Smooth muscle cell (in vitro differentiated cells): ENCODE measurements at regions not wholly inside any gene's neighbourhood (a gene's known extent, or its start where the extent isn't known, plus 50 kb on each side); places are given as distances from the start of the nearest gene placed in this dataset. TPM values are rescaled to one million over a fixed set of nuclear protein-coding genes. Genes with fewer than 3 reads are reported as not detected.

Experiments
- DNase-seq: peaks from one replicate; lab custom pipeline; 2025; ENCODE audit not compliant: unreplicated experiment; lab: John Stamatoyannopoulos, UW
- H2AFZ ChIP-seq: fragments of 200-600 bp; sonication (generic); 2 replicates; pipeline ENCODE4 v1.6.0; 2016; ENCODE audit warnings: antibody characterized with exemption, low read depth, mild to moderate bottlenecking
- H3F3A ChIP-seq: fragments of 200-600 bp; sonication (generic); 2 replicates; pipeline ENCODE4 v1.6.0; 2017; ENCODE audit warnings: antibody characterized with exemption, low read depth
- H3K27ac ChIP-seq: fragments of 200-600 bp; sonication (generic); 2 replicates; pipeline ENCODE4 v1.5.1; 2016; ENCODE audit warnings: low read depth, mild to moderate bottlenecking
- H3K27me3 ChIP-seq: fragments of 200-600 bp; sonication (generic); 2 replicates; pipeline ENCODE4 v1.6.1; 2016; ENCODE audit warnings: low read depth, mild to moderate bottlenecking
- H3K36me3 ChIP-seq: fragments of 200-600 bp; sonication (generic); 2 replicates; pipeline ENCODE4 v1.5.1; 2016; ENCODE audit warnings: low read depth
- H3K4me1 ChIP-seq: fragments of 200-600 bp; sonication (generic); 2 replicates; pipeline ENCODE4 v1.5.1; 2016; ENCODE audit warnings: low read depth
- H3K4me2 ChIP-seq: fragments of 200-600 bp; sonication (generic); 2 replicates; pipeline ENCODE4 v1.6.0; 2016; ENCODE audit warnings: mild to moderate bottlenecking
- H3K4me3 ChIP-seq: fragments of 200-600 bp; sonication (generic); 2 replicates; pipeline ENCODE4 v1.5.1; 2016; ENCODE audit warnings: mild to moderate bottlenecking
- H3K79me2 ChIP-seq: fragments of 200-600 bp; sonication (generic); 2 replicates; pipeline ENCODE4 v1.6.0; 2016; ENCODE audit warnings: low read depth, mild to moderate bottlenecking
- H3K9ac ChIP-seq: fragments of 200-600 bp; sonication (generic); 2 replicates; pipeline ENCODE4 v1.6.0; 2016; ENCODE audit warnings: low read depth
- H3K9me3 ChIP-seq: fragments of 200-600 bp; sonication (generic); replicated peaks from 2 replicates; pipeline ENCODE4 v1.5.1; 2016; ENCODE audit warnings: low read depth
- H4K20me1 ChIP-seq: fragments of 200-600 bp; sonication (generic); 2 replicates; pipeline ENCODE4 v1.6.0; 2016; ENCODE audit warnings: low read depth
- WGBS: methylation state at CpG from one replicate; pipeline ENCODE4 v1.1.7; 2016; ENCODE audit warnings: low lambda C conversion rate; 5-methylcytosine and 5-hydroxymethylcytosine counted together
- small RNA-seq: library from RNA; depleted of rRNA; stranded (forward); fragments of <200 nt; gene quantifications from one replicate; pipeline ENCODE3, GENCODE V24; 2014
- TF ChIP-seq, protein P1 (sequence below): fragments of 200-600 bp; sonication (generic); IDR thresholded peaks from 2 replicates; pipeline ENCODE4 v1.5.1; 2017; ENCODE audit warnings: borderline replicate concordance, mild to moderate bottlenecking, antibody characterized with exemption; ENCODE audit not compliant: insufficient read depth, poor library complexity, severe bottlenecking

DNA sequence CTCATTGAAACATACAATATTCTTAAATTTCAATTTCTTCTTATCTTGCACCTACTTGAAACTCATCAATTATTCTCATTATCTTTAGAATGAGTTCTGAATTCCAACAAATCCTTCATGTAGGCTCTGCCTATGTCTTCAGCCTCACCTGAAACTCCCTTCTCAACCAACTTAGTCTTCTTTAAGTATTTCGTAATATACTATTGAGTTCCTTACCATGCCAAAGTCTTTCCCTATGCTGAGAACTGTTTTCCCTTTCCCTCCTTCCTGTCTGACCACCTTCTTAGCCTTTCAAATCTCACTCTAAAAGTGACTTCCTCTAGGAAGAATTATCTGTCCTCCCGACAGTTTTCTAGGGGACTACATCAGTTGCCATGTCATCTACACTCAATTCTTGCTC lies 50.9 kb upstream of the ZFAND5 start:
- no peak for DNase-seq
- WGBS: 96% methylated on average over 2 of the region's 2 CpGs
- no peaks in the 10 kb centered on the region for H3K9me3 ChIP-seq
- no peaks in the 10 kb centered on the region for H3F3A ChIP-seq
- H3K9ac ChIP-seq: no peak overlapping the region
- no peaks in the 10 kb centered on the region for H4K20me1 ChIP-seq
- H2AFZ ChIP-seq: no peak overlapping the region
- H3K4me2 ChIP-seq: no peak overlapping the region
- no peaks in the 10 kb centered on the region for H3K79me2 ChIP-seq
- no peaks in the 10 kb centered on the region for H3K27me3 ChIP-seq
- H3K4me1 ChIP-seq: no peaks in the 10 kb centered on the region
- H3K36me3 ChIP-seq: no peaks in the 10 kb centered on the region
- TF ChIP-seq, protein P1, sequence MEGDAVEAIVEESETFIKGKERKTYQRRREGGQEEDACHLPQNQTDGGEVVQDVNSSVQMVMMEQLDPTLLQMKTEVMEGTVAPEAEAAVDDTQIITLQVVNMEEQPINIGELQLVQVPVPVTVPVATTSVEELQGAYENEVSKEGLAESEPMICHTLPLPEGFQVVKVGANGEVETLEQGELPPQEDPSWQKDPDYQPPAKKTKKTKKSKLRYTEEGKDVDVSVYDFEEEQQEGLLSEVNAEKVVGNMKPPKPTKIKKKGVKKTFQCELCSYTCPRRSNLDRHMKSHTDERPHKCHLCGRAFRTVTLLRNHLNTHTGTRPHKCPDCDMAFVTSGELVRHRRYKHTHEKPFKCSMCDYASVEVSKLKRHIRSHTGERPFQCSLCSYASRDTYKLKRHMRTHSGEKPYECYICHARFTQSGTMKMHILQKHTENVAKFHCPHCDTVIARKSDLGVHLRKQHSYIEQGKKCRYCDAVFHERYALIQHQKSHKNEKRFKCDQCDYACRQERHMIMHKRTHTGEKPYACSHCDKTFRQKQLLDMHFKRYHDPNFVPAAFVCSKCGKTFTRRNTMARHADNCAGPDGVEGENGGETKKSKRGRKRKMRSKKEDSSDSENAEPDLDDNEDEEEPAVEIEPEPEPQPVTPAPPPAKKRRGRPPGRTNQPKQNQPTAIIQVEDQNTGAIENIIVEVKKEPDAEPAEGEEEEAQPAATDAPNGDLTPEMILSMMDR: no peak
- H3K27ac ChIP-seq: no peak overlapping the region
- H3K4me3 ChIP-seq: no peak overlapping the region

DNA sequence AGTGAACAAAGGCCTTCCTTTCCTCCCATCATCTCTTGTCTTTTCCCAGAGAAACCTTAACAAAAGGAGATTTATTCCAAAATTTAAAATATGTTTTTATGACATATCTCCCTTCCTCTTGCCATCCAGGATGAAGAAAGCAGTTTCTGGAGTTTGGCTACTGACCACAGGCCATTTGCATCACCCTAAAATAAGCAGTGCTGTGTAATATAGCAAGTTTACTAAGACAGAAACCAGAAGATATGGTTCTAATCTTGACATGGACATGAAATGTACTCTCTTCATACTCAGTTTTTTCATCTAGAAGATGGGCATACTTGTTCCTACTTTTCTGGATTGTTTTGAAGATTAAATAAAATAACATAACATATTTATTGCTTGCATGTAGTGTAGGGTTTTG lies 50.2 kb upstream of the ZFAND5 start:
- Histone ChIP-seq H2AFZ (no peak overlapping the region), H3K4me1 (no peaks in the 10 kb centered on the region), H3K36me3 (no peaks in the 10 kb centered on the region), H3K79me2 (no peaks in the 10 kb centered on the region), H3K9me3 (no peaks in the 10 kb centered on the region), H3K4me3 (no peak overlapping the region), H4K20me1 (no peaks in the 10 kb centered on the region), H3K27me3 (no peaks in the 10 kb centered on the region), H3K9ac (no peak overlapping the region), H3F3A (no peaks in the 10 kb centered on the region), H3K4me2 (no peak overlapping the region), H3K27ac (no peak overlapping the region)
- no peak for DNase-seq
- TF ChIP-seq, protein P1: no peak

Small RNA genes in the stretch of these regions (small RNA-seq; reads per million reads assigned to genes)
- not detected for gene AL445646.1
